ENCODE measurements at regions not wholly inside any gene's neighbourhood (a gene's known extent, or its start where the extent isn't known, plus 50 kb on each side); places are given as distances from the start of the nearest gene placed in this dataset.

GRCh38 chr18:10121028-10121427, 207.2 kb downstream of the VAPA start:
- TF ChIP-seq CTCF (IDR thresholded peaks at IDR 0.05) (no peak), EP300 (IDR thresholded peaks at IDR 0.05) (no peak), POLR2A (IDR thresholded peaks at IDR 0.05) (no peak)

Data from ovary (tissue), 3 donors.